ENCODE measurements at regions not wholly inside any gene's neighbourhood (a gene's known extent, or its start where the extent isn't known, plus 50 kb on each side); places are given as distances from the start of the nearest gene placed in this dataset.
"Not testable (repeated sequence)": the region's sequence is repeated elsewhere in the genome, so short reads cannot be mapped to it uniquely, and the experiment has no call there.

GRCh38 chr6:48986845-48987244 lies 476.2 kb downstream of the MMUT start:
- peak; percentile 77 for DNase-seq

- no peak for DNase-seq
These were observed 476.9 kb downstream of the MMUT start for GRCh38 chr6:48986105-48986504.

- DNase-seq = no peak
These were observed 478.0 kb downstream of the MMUT start for GRCh38 chr6:48985025-48985424.

GRCh38 chr6:48983968-48984367 lies 479.1 kb downstream of the MMUT start:
- DNase-seq = not testable (repeated sequence)

GRCh38 chr6:48983377-48983776 lies 479.7 kb downstream of the MMUT start:
- no peak for DNase-seq

GRCh38 chr6:48979806-48980205 lies 483.2 kb downstream of the MMUT start:
- no peak for DNase-seq

GRCh38 chr6:48979085-48979484 lies 484.0 kb downstream of the MMUT start:
- DNase-seq = no peak

- no peak for DNase-seq
These were observed 485.0 kb downstream of the MMUT start for GRCh38 chr6:48978016-48978415.

GRCh38 chr6:48977573-48977972 lies 485.5 kb downstream of the MMUT start:
- no peak for DNase-seq

- no peak for DNase-seq
These were observed 489.6 kb downstream of the MMUT start for GRCh38 chr6:48973491-48973890.

GRCh38 chr6:48961781-48962415 lies 501.2 kb downstream of the MMUT start:
- DNase-seq = peak; percentile 95

GRCh38 chr6:48959251-48960060 lies 503.6 kb downstream of the MMUT start:
- peak; percentile 37 for DNase-seq

GRCh38 chr6:48957781-48958180 lies 505.3 kb downstream of the MMUT start:
- no peak for DNase-seq

- DNase-seq = no peak
These were observed 511.1 kb downstream of the MMUT start for GRCh38 chr6:48951917-48952316.

GRCh38 chr6:48944276-48944675 lies 518.8 kb downstream of the MMUT start:
- DNase-seq = not testable (repeated sequence)

GRCh38 chr6:48933136-48933535 lies 529.9 kb downstream of the MMUT start:
- no peak for DNase-seq

GRCh38 chr6:48928937-48929336 lies 534.1 kb downstream of the MMUT start:
- no peak for DNase-seq

GRCh38 chr6:48922837-48923236 lies 540.2 kb downstream of the MMUT start:
- no peak for DNase-seq

GRCh38 chr6:48919555-48919954 lies 543.5 kb downstream of the MMUT start:
- DNase-seq = no peak

GRCh38 chr6:48917233-48917632 lies 545.8 kb downstream of the MMUT start:
- DNase-seq = peak; percentile 35

- peak; percentile 99 for DNase-seq
These were observed 546.4 kb downstream of the MMUT start for GRCh38 chr6:48916607-48917006.

GRCh38 chr6:48915591-48915990 lies 547.5 kb downstream of the MMUT start:
- no peak for DNase-seq

- no peak for DNase-seq
These were observed 550.5 kb downstream of the MMUT start for GRCh38 chr6:48912503-48912902.

- DNase-seq = no peak
These were observed 558.2 kb downstream of the MMUT start for GRCh38 chr6:48904809-48905208.

- no peak for DNase-seq
These were observed 568.6 kb downstream of the MMUT start for GRCh38 chr6:48894469-48894868.
